CD14-positive monocyte (primary cell): ENCODE measurements at regions not wholly inside any gene's neighbourhood (a gene's known extent, or its start where the extent isn't known, plus 50 kb on each side); places are given as distances from the start of the nearest gene placed in this dataset.

ENCODE experiments used
- DNase-seq, 3 donors: peaks; one replicate each; pipeline ENCODE4 v3.0.0-alpha.2; 2011 to 2022
- H2AFZ ChIP-seq: 2 replicates; pipeline ENCODE4 v1.6.0; 2012; ENCODE audit warnings: mild to moderate bottlenecking, low read depth, low read length, inconsistent platforms; ENCODE audit not compliant: insufficient read depth, poor library complexity, severe bottlenecking
- H3K27ac ChIP-seq, 2 donors: 1 replicate in 1 of 2; 2 replicates in 1 of 2; pipeline ENCODE4 v1.5.1; 2012 to 2013; ENCODE audit warnings: low read length in 2 of 2, control low read depth in 1 of 2, inconsistent platforms in 1 of 2, low read depth in 1 of 2, mild to moderate bottlenecking in 1 of 2
- H3K27me3 ChIP-seq, 2 donors: one replicate each; pipeline versions ENCODE4 v1.6.0 to v1.6.1; 2011 to 2013; ENCODE audit warnings: low read length in 2 of 2; ENCODE audit not compliant: control insufficient read depth in 2 of 2, insufficient read depth in 2 of 2
- H3K36me3 ChIP-seq, 2 donors: replicated peaks in 1 of 2; 1 replicate in 1 of 2; 2 replicates in 1 of 2; pipeline versions ENCODE4 v1.5.1 to v1.6.1; 2012 to 2013; ENCODE audit warnings: low read length in 2 of 2, control low read depth in 1 of 2, inconsistent platforms in 1 of 2, mild to moderate bottlenecking in 1 of 2; ENCODE audit not compliant: insufficient read depth in 2 of 2, control insufficient read depth in 1 of 2
- H3K4me1 ChIP-seq, 2 donors: 1 replicate in 1 of 2; 2 replicates in 1 of 2; pipeline versions ENCODE4 v1.5.1 to v1.6.1; 2012 to 2013; ENCODE audit warnings: low read length in 2 of 2, control low read depth in 1 of 2, inconsistent platforms in 1 of 2, mild to moderate bottlenecking in 1 of 2, moderate library complexity in 1 of 2; ENCODE audit not compliant: insufficient read depth in 2 of 2, control insufficient read depth in 1 of 2
- H3K4me2 ChIP-seq: replicated peaks from 2 replicates; pipeline ENCODE3; 2012; ENCODE audit warnings: low read length, moderate library complexity, mild to moderate bottlenecking; ENCODE audit not compliant: poor library complexity, severe bottlenecking; ENCODE audit errors: extremely low read depth
- H3K4me3 ChIP-seq, 3 experiments: fragments of 200-600 bp in 1 of 3; sonication (generic) in 1 of 3; replicated peaks in 1 of 3; 1 replicate in 2 of 3; 2 replicates in 1 of 3; pipeline ENCODE4 v1.5.1; 2011 to 2013; ENCODE audit warnings: low read length in 3 of 3, mild to moderate bottlenecking in 3 of 3, control low read depth in 2 of 3, low read depth in 2 of 3, inconsistent platforms in 1 of 3, moderate library complexity in 1 of 3
- H3K79me2 ChIP-seq: 2 replicates; pipeline ENCODE4 v1.6.0; 2012; ENCODE audit warnings: mild to moderate bottlenecking, control low read depth, inconsistent platforms, low read length, moderate library complexity; ENCODE audit not compliant: insufficient read depth
- H3K9ac ChIP-seq: 2 replicates; pipeline ENCODE4 v1.6.0; 2017; ENCODE audit warnings: low read length, mild to moderate bottlenecking; ENCODE audit not compliant: insufficient read depth, poor library complexity, severe bottlenecking
- H3K9me3 ChIP-seq, 2 donors: replicated peaks in 1 of 2; 1 replicate in 1 of 2; 2 replicates in 1 of 2; pipeline versions ENCODE4 v1.5.1 to v1.6.1; 2012 to 2013; ENCODE audit warnings: low read length in 2 of 2, control low read depth in 1 of 2; ENCODE audit not compliant: control insufficient read depth in 1 of 2, insufficient read depth in 1 of 2
- H4K20me1 ChIP-seq: 2 replicates; pipeline ENCODE4 v1.6.0; 2012; ENCODE audit warnings: mild to moderate bottlenecking, low read length, control low read depth, moderate library complexity; ENCODE audit not compliant: insufficient read depth
- H3K27ac Mint-ChIP-seq, 7 donors: one replicate each; pipeline ENCODE4 v1.8.0; 2020; ENCODE audit warnings: mild to moderate bottlenecking in 7 of 7, mixed read lengths in 7 of 7, moderate library complexity in 6 of 7, inconsistent platforms in 2 of 7
- H3K27me3 Mint-ChIP-seq, 3 donors: one replicate each; pipeline ENCODE4 v1.8.0; 2021 to 2022; ENCODE audit warnings: low read depth in 3 of 3, mild to moderate bottlenecking in 3 of 3, mixed read lengths in 3 of 3, moderate library complexity in 3 of 3, inconsistent platforms in 1 of 3
- H3K36me3 Mint-ChIP-seq, 2 donors: one replicate each; pipeline ENCODE4 v1.8.0; 2020; ENCODE audit warnings: mixed read lengths in 2 of 2, inconsistent platforms in 1 of 2, mild to moderate bottlenecking in 1 of 2
- H3K4me1 Mint-ChIP-seq: one replicate; pipeline ENCODE4 v1.8.0; 2020; ENCODE audit warnings: mild to moderate bottlenecking, mixed read lengths
- H3K4me3 Mint-ChIP-seq, 2 donors: one replicate each; pipeline ENCODE4 v1.8.0; 2020; ENCODE audit warnings: mild to moderate bottlenecking in 2 of 2, mixed read lengths in 2 of 2, moderate library complexity in 1 of 2
- H3K9me3 Mint-ChIP-seq, 7 donors: one replicate each; pipeline ENCODE4 v1.8.0; 2020 to 2022; ENCODE audit warnings: mixed read lengths in 7 of 7, mild to moderate bottlenecking in 6 of 7, moderate library complexity in 6 of 7, inconsistent platforms in 2 of 7
- WGBS: methylation state at CpG from one replicate; pipeline ENCODE4 v1.1.5; 2013; ENCODE audit warnings: missing lambda C conversion rate; ENCODE audit not compliant: insufficient coverage; 5-methylcytosine and 5-hydroxymethylcytosine counted together
- intact Hi-C, 2 donors: fragments of 100-400 bp; cut with micrococcal nuclease; formaldehyde crosslinking; loops; one replicate each; pipeline versions ENCODE4 v1.15.0 to v1.15.1; 2023
- TF ChIP-seq, protein P1 (sequence below): fragments of 200-600 bp; IDR thresholded peaks from one replicate; pipeline ENCODE4 v1.8.0; 2022; ENCODE audit warnings: antibody characterized with exemption, mild to moderate bottlenecking

DNA sequence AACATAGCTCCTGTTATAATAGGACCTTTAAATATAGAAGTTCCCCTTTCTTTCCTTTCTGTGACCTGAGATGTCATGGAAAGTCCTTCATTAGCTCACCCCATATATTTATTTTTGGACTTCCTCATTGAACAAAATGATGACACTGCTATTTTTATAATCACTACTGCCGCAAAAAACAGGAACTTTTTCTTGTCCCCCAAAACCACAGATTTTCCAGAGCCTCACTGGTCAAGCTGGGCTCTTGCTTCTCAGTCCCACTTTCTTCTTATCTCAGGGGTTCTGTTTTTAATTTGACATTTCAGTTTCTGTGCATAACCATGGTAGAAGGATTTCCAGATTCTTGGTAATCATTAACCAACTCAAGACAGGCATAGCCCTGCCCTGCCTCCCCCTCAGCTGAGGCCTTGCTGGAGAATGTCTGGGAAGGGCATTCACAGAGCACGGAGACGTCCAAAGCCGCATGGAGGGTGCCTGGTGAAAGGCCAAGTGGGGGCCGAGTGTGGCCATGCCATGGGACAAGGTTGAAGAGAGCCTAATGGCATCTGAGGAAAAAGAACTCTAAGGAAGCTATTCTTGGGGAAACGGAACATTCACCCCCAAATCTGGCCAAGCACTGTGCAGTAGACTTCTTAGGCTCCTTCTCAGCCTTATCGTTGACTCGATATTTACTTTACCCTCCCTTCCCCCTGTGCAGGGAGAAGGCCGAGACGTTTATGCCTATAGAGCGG lies 73.7 kb downstream of the EDN1 start:
- Mint-ChIP-seq H3K9me3 (peaks cover 0 to 1% (median 0%) of the 10 kb centered on the region in 7 donors), H3K4me1 (peaks cover 17% of the 10 kb centered on the region), H3K4me3 (peak overlapping the region in 1 of 2 donors; percentile 81), H3K36me3 (no peaks in the 10 kb centered on the region), H3K27ac (peak overlapping the region; percentile 72 to 95 (median 85)), H3K27me3 (peaks cover 5 to 25% (median 19%) of the 10 kb centered on the region in 3 donors)
- intact Hi-C loops = loop anchor here in 1 of 2 donors (10.0 kb wide), 1 partner anchor 99 kb away; no protein-coding TSS in a partner anchor
- 0% methylated on average over 1 of the region's 11 CpGs for WGBS
- peaks cover 7 to 9% of the 10 kb centered on the region in 2 donors for H3K27me3 ChIP-seq
- no peaks in the 10 kb centered on the region for H3K79me2 ChIP-seq
- peak; percentile 72 to 96 (median 92) for DNase-seq
- H3K36me3 ChIP-seq = no peaks in the 10 kb centered on the region
- peak overlapping the region; percentile 37 to 62 for H3K27ac ChIP-seq
- peak overlapping the region; percentile 52 for H3K4me2 ChIP-seq
- H3K4me3 ChIP-seq = peak overlapping the region in 1 of 3 experiments; percentile 52
- H4K20me1 ChIP-seq = no peaks in the 10 kb centered on the region
- TF ChIP-seq, protein P1, sequence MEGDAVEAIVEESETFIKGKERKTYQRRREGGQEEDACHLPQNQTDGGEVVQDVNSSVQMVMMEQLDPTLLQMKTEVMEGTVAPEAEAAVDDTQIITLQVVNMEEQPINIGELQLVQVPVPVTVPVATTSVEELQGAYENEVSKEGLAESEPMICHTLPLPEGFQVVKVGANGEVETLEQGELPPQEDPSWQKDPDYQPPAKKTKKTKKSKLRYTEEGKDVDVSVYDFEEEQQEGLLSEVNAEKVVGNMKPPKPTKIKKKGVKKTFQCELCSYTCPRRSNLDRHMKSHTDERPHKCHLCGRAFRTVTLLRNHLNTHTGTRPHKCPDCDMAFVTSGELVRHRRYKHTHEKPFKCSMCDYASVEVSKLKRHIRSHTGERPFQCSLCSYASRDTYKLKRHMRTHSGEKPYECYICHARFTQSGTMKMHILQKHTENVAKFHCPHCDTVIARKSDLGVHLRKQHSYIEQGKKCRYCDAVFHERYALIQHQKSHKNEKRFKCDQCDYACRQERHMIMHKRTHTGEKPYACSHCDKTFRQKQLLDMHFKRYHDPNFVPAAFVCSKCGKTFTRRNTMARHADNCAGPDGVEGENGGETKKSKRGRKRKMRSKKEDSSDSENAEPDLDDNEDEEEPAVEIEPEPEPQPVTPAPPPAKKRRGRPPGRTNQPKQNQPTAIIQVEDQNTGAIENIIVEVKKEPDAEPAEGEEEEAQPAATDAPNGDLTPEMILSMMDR = no peak
- peaks cover 34 to 44% of the 10 kb centered on the region in 2 donors for H3K4me1 ChIP-seq
- no peaks in the 10 kb centered on the region for H3K9me3 ChIP-seq
- no peak overlapping the region for H2AFZ ChIP-seq
- H3K9ac ChIP-seq = no peak overlapping the region

DNA sequence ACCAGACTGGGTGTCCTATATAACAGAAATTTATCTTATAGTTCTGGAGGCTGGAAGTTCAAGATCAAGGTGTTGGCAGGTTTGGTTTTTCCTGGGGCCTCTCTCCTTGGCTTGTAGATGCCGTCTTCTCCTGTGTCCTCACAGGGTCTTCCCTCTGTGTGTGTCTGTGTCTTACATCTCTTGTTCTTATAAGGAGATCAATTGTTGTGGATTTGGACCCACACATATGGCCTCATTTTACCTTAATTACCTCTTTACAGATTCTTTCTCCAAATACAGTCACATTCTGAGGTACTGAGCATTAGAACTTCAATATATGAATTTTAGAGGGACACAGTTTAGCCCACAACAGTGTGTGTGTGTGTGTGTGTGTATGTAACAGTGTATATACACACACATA lies 74.5 kb downstream of the EDN1 start:
- Histone ChIP-seq H4K20me1 (no peaks in the 10 kb centered on the region), H3K4me1 (peaks cover 34 to 44% of the 10 kb centered on the region in 2 donors), H3K36me3 (no peaks in the 10 kb centered on the region), H3K4me3 (no peak overlapping the region), H2AFZ (no peak overlapping the region), H3K27ac (no peak overlapping the region), H3K27me3 (peaks cover 7 to 9% of the 10 kb centered on the region in 2 donors), H3K4me2 (no peak overlapping the region), H3K9ac (no peak overlapping the region), H3K79me2 (no peaks in the 10 kb centered on the region), H3K9me3 (no peaks in the 10 kb centered on the region)
- TF ChIP-seq, protein P1 = no peak
- Mint-ChIP-seq H3K4me3 (peak overlapping the region in 1 of 2 donors; percentile 46), H3K36me3 (no peaks in the 10 kb centered on the region), H3K27me3 (peaks cover 5 to 25% (median 19%) of the 10 kb centered on the region in 3 donors), H3K27ac (peak overlapping the region in 3 of 7 donors; percentile 89 to 95 (median 91)), H3K9me3 (peaks cover 0 to 1% (median 0%) of the 10 kb centered on the region in 7 donors), H3K4me1 (peaks cover 25% of the 10 kb centered on the region)
- no CpG with 5 or more reads among the region's 1 CpG for WGBS
- DNase-seq = no peak
- intact Hi-C loops = loop anchor here in 1 of 2 donors (10.0 kb wide), 1 partner anchor 100 kb away; no protein-coding TSS in a partner anchor
